GM23248 (cell line): ENCODE measurements at regions not wholly inside any gene's neighbourhood (a gene's known extent, or its start where the extent isn't known, plus 50 kb on each side); places are given as distances from the start of the nearest gene placed in this dataset.

Source experiments
- DNase-seq: peaks from one replicate; pipeline ENCODE4 v3.0.0-alpha.2; 2015
- H2AFZ ChIP-seq: fragments of 200-600 bp; sonication (generic); 2 replicates; pipeline ENCODE4 v1.6.1; 2016; ENCODE audit warnings: antibody characterized with exemption
- H3F3A ChIP-seq: fragments of 200-600 bp; sonication (generic); 2 replicates; pipeline ENCODE4 v1.6.1; 2016; ENCODE audit warnings: mild to moderate bottlenecking, antibody characterized with exemption, mixed run types; ENCODE audit not compliant: insufficient read depth
- H3K27ac ChIP-seq: fragments of 200-600 bp; sonication (generic); 2 replicates; pipeline ENCODE4 v1.5.1; 2016; ENCODE audit warnings: mild to moderate bottlenecking
- H3K27me3 ChIP-seq: fragments of 200-600 bp; sonication (generic); replicated peaks from 2 replicates; pipeline ENCODE4 v1.6.1; 2016; ENCODE audit warnings: mild to moderate bottlenecking; ENCODE audit not compliant: insufficient read depth
- H3K36me3 ChIP-seq: fragments of 200-600 bp; sonication (generic); 2 replicates; pipeline ENCODE4 v1.6.1; 2016; ENCODE audit warnings: low read depth, mild to moderate bottlenecking
- H3K4me1 ChIP-seq: fragments of 200-600 bp; sonication (generic); 2 replicates; pipeline ENCODE4 v1.6.1; 2016; ENCODE audit warnings: mild to moderate bottlenecking; ENCODE audit not compliant: insufficient read depth
- H3K4me2 ChIP-seq: fragments of 200-600 bp; sonication (generic); one replicate; pipeline ENCODE4 v1.6.1; 2016; ENCODE audit warnings: mild to moderate bottlenecking; ENCODE audit not compliant: unreplicated experiment
- H3K4me3 ChIP-seq: fragments of 200-600 bp; sonication (generic); 2 replicates; pipeline ENCODE4 v1.5.1; 2016; ENCODE audit warnings: mild to moderate bottlenecking
- H3K79me2 ChIP-seq: fragments of 200-600 bp; sonication (generic); 2 replicates; pipeline ENCODE4 v1.6.1; 2016; ENCODE audit warnings: mild to moderate bottlenecking; ENCODE audit not compliant: insufficient read depth
- H3K9ac ChIP-seq: fragments of 200-600 bp; sonication (generic); 2 replicates; pipeline ENCODE4 v1.6.1; 2016; ENCODE audit warnings: mild to moderate bottlenecking
- H3K9me2 ChIP-seq: fragments of 200-600 bp; sonication (generic); 2 replicates; pipeline ENCODE4 v1.6.1; 2016; ENCODE audit warnings: mixed run types, mild to moderate bottlenecking, moderate library complexity; ENCODE audit not compliant: insufficient read depth
- H3K9me3 ChIP-seq: fragments of 200-600 bp; sonication (generic); one replicate; pipeline ENCODE4 v1.6.1; 2017; ENCODE audit warnings: low read depth
- H4K20me1 ChIP-seq: fragments of 200-600 bp; sonication (generic); 2 replicates; pipeline ENCODE4 v1.6.0; 2016; ENCODE audit not compliant: insufficient read depth
- EZH2 ChIP-seq: fragments of 200-600 bp; sonication (generic); IDR thresholded peaks from 2 replicates; pipeline ENCODE4 v1.6.1; 2018; ENCODE audit warnings: antibody characterized with exemption, mild to moderate bottlenecking; ENCODE audit not compliant: insufficient read depth, poor library complexity, severe bottlenecking
- EZH2phosphoT487 ChIP-seq: fragments of 200-600 bp; sonication (generic); IDR thresholded peaks from 2 replicates; pipeline ENCODE4 v1.6.1; 2018; ENCODE audit warnings: antibody characterized with exemption, moderate library complexity, mild to moderate bottlenecking, low read depth; ENCODE audit not compliant: insufficient read depth
- WGBS, 2 experiments: methylation state at CpG; one replicate each; pipeline ENCODE4 v1.1.6; 2015 to 2017; ENCODE audit warnings: low lambda C conversion rate in 2 of 2, low coverage in 1 of 2; ENCODE audit errors: missing lambda C conversion rate in 2 of 2; 5-methylcytosine and 5-hydroxymethylcytosine counted together
- in situ Hi-C: fragments of 300-500 bp; cut with MboI; formaldehyde crosslinking; loops from 2 replicates; pipeline ENCODE4 v1.15.0; 2020

- 12 to 17% methylated on average over 3 of the region's 3 CpGs for WGBS, 2 experiments
- in situ Hi-C loops: no loop called here
- H3K4me3 ChIP-seq: no peak overlapping the region
- no peaks in the 10 kb centered on the region for H3F3A ChIP-seq
- no peak overlapping the region for H3K27ac ChIP-seq
- no peaks in the 10 kb centered on the region for H3K36me3 ChIP-seq
- no peak overlapping the region for H3K9ac ChIP-seq
- no peaks in the 10 kb centered on the region for H3K79me2 ChIP-seq
- H3K9me2 ChIP-seq: no peaks in the 10 kb centered on the region
- no peaks in the 10 kb centered on the region for H3K27me3 ChIP-seq
- no peaks in the 10 kb centered on the region for H4K20me1 ChIP-seq
- H2AFZ ChIP-seq: no peak overlapping the region
- no peak overlapping the region for H3K4me2 ChIP-seq
- H3K9me3 ChIP-seq: no peaks in the 10 kb centered on the region
- no peaks in the 10 kb centered on the region for H3K4me1 ChIP-seq
- no peak for TF ChIP-seq EZH2
- no peak for TF ChIP-seq EZH2phosphoT487
- no peak for DNase-seq
Observed at GRCh38 chr13:80690208-80690607, 349.3 kb upstream of the SPRY2 start.

- Histone ChIP-seq H3F3A (no peaks in the 10 kb centered on the region), H3K4me3 (no peak overlapping the region), H3K27me3 (no peaks in the 10 kb centered on the region), H4K20me1 (no peaks in the 10 kb centered on the region), H3K27ac (no peak overlapping the region), H2AFZ (no peak overlapping the region), H3K4me2 (no peak overlapping the region), H3K79me2 (no peaks in the 10 kb centered on the region), H3K36me3 (no peaks in the 10 kb centered on the region), H3K4me1 (no peaks in the 10 kb centered on the region), H3K9me2 (no peaks in the 10 kb centered on the region), H3K9ac (no peak overlapping the region), H3K9me3 (no peaks in the 10 kb centered on the region)
- no peak for TF ChIP-seq EZH2
- TF ChIP-seq EZH2phosphoT487: no peak
- DNase-seq: no peak
- in situ Hi-C loops: no loop called here
Observed at GRCh38 chr13:80688593-80688992, 347.7 kb upstream of the SPRY2 start.

GRCh38 chr13:80685942-80686341, 345.0 kb upstream of the SPRY2 start:
- TF ChIP-seq EZH2 (no peak), EZH2phosphoT487 (no peak)
- H3K79me2 ChIP-seq: no peaks in the 10 kb centered on the region
- H3K4me3 ChIP-seq: no peak overlapping the region
- no peak overlapping the region for H3K27ac ChIP-seq
- H4K20me1 ChIP-seq: no peaks in the 10 kb centered on the region
- no peaks in the 10 kb centered on the region for H3K9me3 ChIP-seq
- no peak for DNase-seq
- H3F3A ChIP-seq: no peaks in the 10 kb centered on the region
- H3K9ac ChIP-seq: no peak overlapping the region
- no peak overlapping the region for H3K4me2 ChIP-seq
- H2AFZ ChIP-seq: no peak overlapping the region
- H3K36me3 ChIP-seq: no peaks in the 10 kb centered on the region
- no peaks in the 10 kb centered on the region for H3K9me2 ChIP-seq
- no peaks in the 10 kb centered on the region for H3K4me1 ChIP-seq
- 14 to 24% methylated on average over 1 of the region's 1 CpG for WGBS, 2 experiments
- H3K27me3 ChIP-seq: no peaks in the 10 kb centered on the region
- in situ Hi-C loops: no loop called here

- Histone ChIP-seq H2AFZ (no peak overlapping the region), H3K9ac (no peak overlapping the region), H3K36me3 (no peaks in the 10 kb centered on the region), H3K9me2 (no peaks in the 10 kb centered on the region), H3K4me3 (no peak overlapping the region), H3K4me2 (no peak overlapping the region), H4K20me1 (no peaks in the 10 kb centered on the region), H3K9me3 (no peaks in the 10 kb centered on the region), H3K79me2 (no peaks in the 10 kb centered on the region), H3K27ac (no peak overlapping the region), H3F3A (no peaks in the 10 kb centered on the region), H3K4me1 (no peaks in the 10 kb centered on the region), H3K27me3 (no peaks in the 10 kb centered on the region)
- DNase-seq: no peak
- no peak for TF ChIP-seq EZH2
- no peak for TF ChIP-seq EZH2phosphoT487
- in situ Hi-C loops: no loop called here
- 16 to 33% methylated on average over 1 to 2 of the region's 2 CpGs for WGBS, 2 experiments
Observed at GRCh38 chr13:80684217-80684991, 343.5 kb upstream of the SPRY2 start.
